Body of pancreas (tissue), 4 donors: ENCODE measurements at regions not wholly inside any gene's neighbourhood (a gene's known extent, or its start where the extent isn't known, plus 50 kb on each side); places are given as distances from the start of the nearest gene placed in this dataset.

ENCODE experiments used
- CTCF ChIP-seq, 7 experiments: fragments of 450-650 bp in 4 of 7; fragments of 200-600 bp in 3 of 7; sonication (generic) in 3 of 7; IDR thresholded peaks; one replicate each; pipeline ENCODE4 v1.5.1; 2016 to 2019; ENCODE audit warnings: antibody characterized with exemption in 7 of 7
- POLR2A ChIP-seq, 3 donors: fragments of 450-650 bp; IDR thresholded peaks; one replicate each; pipeline ENCODE4 v1.6.1; 2016; ENCODE audit warnings: antibody characterized with exemption in 3 of 3, mild to moderate bottlenecking in 2 of 3

- no peak for TF ChIP-seq CTCF (IDR thresholded peaks at IDR 0.05)
- no peak for TF ChIP-seq POLR2A (IDR thresholded peaks at IDR 0.05)
Observed at GRCh38 chr11:8772571-8773519, 90.3 kb downstream of the RPL27A start.
